Body of pancreas (tissue), 4 donors: ENCODE measurements at regions not wholly inside any gene's neighbourhood (a gene's known extent, or its start where the extent isn't known, plus 50 kb on each side); places are given as distances from the start of the nearest gene placed in this dataset.

Experiments used
- ATAC-seq: fragments of 150-250 bp; one replicate; pipeline ENCODE4 v1.9.1; 2016
- DNase-seq, 4 donors: peaks; one replicate each; pipeline ENCODE4 v3.0.0-alpha.2; 2019
- H3K27ac ChIP-seq, 4 donors: fragments of 200-600 bp; sonication (generic); 1 replicate in 3 of 4; 2 replicates in 1 of 4; pipeline versions ENCODE4 v1.5.1 to v1.6.1; 2016 to 2019; ENCODE audit warnings: mild to moderate bottlenecking in 1 of 4, mixed read lengths in 1 of 4, moderate library complexity in 1 of 4
- H3K27me3 ChIP-seq, 2 donors: fragments of 200-600 bp; sonication (generic); one replicate each; pipeline ENCODE4 v1.6.0; 2016; ENCODE audit warnings: mild to moderate bottlenecking in 1 of 2
- H3K36me3 ChIP-seq, 2 donors: fragments of 200-600 bp; sonication (generic); replicated peaks in 1 of 2; 2 replicates each; pipeline ENCODE4 v1.5.1; 2016; ENCODE audit warnings: low read depth in 2 of 2; ENCODE audit not compliant: insufficient read depth in 1 of 2
- H3K4me1 ChIP-seq: fragments of 200-600 bp; sonication (generic); one replicate; pipeline ENCODE4 v1.6.0; 2016
- H3K4me3 ChIP-seq, 2 donors: fragments of 200-600 bp; sonication (generic); 1 replicate in 1 of 2; 2 replicates in 1 of 2; pipeline ENCODE4 v1.5.1; 2016 to 2019
- H3K9me3 ChIP-seq, 3 donors: fragments of 200-600 bp; sonication (generic); 1 replicate in 2 of 3; 2 replicates in 1 of 3; pipeline ENCODE4 v1.5.1; 2016
- POLR2A ChIP-seq, 3 donors: fragments of 450-650 bp; IDR thresholded peaks; one replicate each; pipeline ENCODE4 v1.6.1; 2016; ENCODE audit warnings: antibody characterized with exemption in 3 of 3, mild to moderate bottlenecking in 2 of 3
- WGBS, 2 donors: methylation state at CpG; one replicate each; pipeline ENCODE4 v1.1.5; 2017; 5-methylcytosine and 5-hydroxymethylcytosine counted together
- intact Hi-C: fragments of 100-400 bp; cut with DNase I; formaldehyde crosslinking; loops from one replicate; pipeline ENCODE4 v1.15.1; 2023
- TF ChIP-seq, protein P1 (sequence below), 7 experiments: fragments of 450-650 bp in 4 of 7; fragments of 200-600 bp in 3 of 7; sonication (generic) in 3 of 7; IDR thresholded peaks; one replicate each; pipeline ENCODE4 v1.5.1; 2016 to 2019; ENCODE audit warnings: antibody characterized with exemption in 7 of 7

DNA sequence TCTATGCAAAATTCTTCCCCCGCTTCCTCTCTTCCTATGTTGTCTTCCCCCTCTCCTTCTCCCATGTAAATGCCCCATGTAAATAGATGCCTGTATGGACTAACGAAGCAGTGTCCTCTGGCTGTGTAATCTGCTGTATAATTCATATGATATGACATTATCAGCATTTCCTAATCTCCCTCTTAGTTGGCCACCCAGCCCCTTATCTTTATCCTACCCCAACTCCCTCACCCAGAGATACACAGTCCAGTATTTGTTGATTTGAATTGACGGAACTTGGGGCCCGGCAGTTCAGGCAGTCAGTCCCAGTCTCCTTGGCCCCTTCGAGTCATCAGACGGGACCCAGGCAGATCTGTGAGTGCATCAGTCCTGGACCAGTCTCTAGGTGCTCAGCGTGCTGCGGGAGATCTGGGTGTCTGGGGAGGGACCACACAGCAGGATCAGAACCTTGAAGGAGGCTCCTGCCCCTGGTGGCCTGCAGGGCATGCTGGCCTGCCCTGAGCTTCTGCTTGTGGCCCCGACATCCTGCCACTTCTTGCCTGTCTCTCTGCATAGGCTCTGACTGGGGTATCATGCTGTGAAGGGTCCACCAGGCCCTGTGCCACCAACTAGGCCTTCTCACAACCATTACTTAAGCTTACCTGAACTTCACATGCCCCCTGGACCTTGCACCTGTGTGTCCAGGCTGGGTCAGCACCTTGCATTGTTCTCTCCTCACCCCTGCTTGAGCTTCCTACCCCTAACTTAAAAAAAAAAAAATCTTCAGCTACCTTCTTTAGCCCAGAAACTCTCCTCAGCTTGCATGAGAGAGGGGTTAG, 88.1 kb upstream of the ATL2 start:
- no peak for ATAC-seq
- intact Hi-C loops = no loop called here
- 82 to 84% methylated on average over 9 of the region's 9 CpGs for WGBS, 2 donors
- no peak for DNase-seq
- TF ChIP-seq POLR2A (IDR thresholded peaks at IDR 0.05) = no peak
- TF ChIP-seq, protein P1, sequence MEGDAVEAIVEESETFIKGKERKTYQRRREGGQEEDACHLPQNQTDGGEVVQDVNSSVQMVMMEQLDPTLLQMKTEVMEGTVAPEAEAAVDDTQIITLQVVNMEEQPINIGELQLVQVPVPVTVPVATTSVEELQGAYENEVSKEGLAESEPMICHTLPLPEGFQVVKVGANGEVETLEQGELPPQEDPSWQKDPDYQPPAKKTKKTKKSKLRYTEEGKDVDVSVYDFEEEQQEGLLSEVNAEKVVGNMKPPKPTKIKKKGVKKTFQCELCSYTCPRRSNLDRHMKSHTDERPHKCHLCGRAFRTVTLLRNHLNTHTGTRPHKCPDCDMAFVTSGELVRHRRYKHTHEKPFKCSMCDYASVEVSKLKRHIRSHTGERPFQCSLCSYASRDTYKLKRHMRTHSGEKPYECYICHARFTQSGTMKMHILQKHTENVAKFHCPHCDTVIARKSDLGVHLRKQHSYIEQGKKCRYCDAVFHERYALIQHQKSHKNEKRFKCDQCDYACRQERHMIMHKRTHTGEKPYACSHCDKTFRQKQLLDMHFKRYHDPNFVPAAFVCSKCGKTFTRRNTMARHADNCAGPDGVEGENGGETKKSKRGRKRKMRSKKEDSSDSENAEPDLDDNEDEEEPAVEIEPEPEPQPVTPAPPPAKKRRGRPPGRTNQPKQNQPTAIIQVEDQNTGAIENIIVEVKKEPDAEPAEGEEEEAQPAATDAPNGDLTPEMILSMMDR (IDR thresholded peaks at IDR 0.05) = no peak
- Histone ChIP-seq H3K27me3 (no peaks in the 10 kb centered on the region), H3K4me1 (peaks cover 8% of the 10 kb centered on the region), H3K27ac (no peak overlapping the region), H3K36me3 (no peaks in the 10 kb centered on the region), H3K9me3 (no peaks in the 10 kb centered on the region), H3K4me3 (no peak overlapping the region)

DNA sequence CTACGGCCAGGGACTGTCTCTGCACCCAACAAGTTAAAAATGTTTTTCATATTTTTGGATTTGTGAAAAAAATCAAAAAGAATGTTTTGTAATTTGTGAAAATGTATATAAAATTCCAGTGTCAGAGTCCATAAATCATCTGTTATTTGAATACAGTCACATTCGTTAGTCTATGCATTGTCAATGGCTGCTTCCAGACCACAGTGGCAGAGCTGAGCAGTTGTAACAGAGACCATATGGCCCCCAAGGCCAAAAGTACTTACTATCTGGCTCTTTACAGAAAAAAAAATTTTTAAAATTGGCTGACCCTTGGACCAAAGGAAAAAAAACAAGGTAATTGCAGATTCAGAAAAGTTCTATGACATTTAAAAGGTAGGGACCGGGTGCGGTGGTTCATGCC, 86.7 kb upstream of the ATL2 start:
- peaks cover 8% of the 10 kb centered on the region for H3K4me1 ChIP-seq
- no peaks in the 10 kb centered on the region for H3K36me3 ChIP-seq
- WGBS, 2 donors = 92 to 94% methylated on average over 4 of the region's 4 CpGs
- H3K27me3 ChIP-seq = no peaks in the 10 kb centered on the region
- ATAC-seq (no peak), DNase-seq (no peak)
- H3K9me3 ChIP-seq = no peaks in the 10 kb centered on the region
- H3K27ac ChIP-seq = no peak overlapping the region
- intact Hi-C loops = no loop called here
- TF ChIP-seq, protein P1 (IDR thresholded peaks at IDR 0.05) = no peak
- no peak for TF ChIP-seq POLR2A (IDR thresholded peaks at IDR 0.05)
- H3K4me3 ChIP-seq = no peak overlapping the region

DNA sequence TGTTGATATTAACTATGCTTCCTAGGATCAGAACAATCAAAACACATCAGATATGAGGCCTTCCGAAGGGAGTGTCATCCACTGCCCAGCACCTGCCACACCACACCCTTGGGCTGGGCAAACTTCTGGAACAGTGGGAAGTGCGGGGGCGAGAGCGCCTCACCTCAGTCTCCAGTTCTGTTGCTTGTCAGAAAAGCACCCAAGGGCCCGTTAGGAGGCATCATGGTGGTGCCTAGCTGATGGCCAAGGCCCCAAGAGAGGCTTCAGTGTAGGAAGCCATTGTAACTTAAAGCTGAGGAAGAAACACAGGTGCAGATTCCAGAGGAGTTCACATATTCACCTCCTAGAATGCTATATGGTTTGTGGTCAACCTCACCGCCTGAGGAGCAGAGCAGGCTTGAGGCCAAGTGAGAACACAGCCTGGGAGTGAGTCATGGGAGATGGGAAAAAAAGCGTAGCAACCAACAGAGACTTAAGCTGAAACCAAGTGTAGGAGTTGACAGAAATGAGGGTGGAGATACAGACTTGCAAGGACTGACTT, 85.1 kb upstream of the ATL2 start:
- intact Hi-C loops = no loop called here
- TF ChIP-seq, protein P1 (IDR thresholded peaks at IDR 0.05) = no peak
- TF ChIP-seq POLR2A (IDR thresholded peaks at IDR 0.05) = no peak
- no peak overlapping the region for H3K27ac ChIP-seq
- H3K4me1 ChIP-seq = peaks cover 8% of the 10 kb centered on the region
- H3K27me3 ChIP-seq = no peaks in the 10 kb centered on the region
- WGBS, 2 donors = 73 to 77% methylated on average over 7 of the region's 7 CpGs
- DNase-seq (peak in 1 of 4 donors; percentile 7), ATAC-seq (no peak)
- H3K9me3 ChIP-seq = no peaks in the 10 kb centered on the region
- H3K36me3 ChIP-seq = no peaks in the 10 kb centered on the region
- H3K4me3 ChIP-seq = no peak overlapping the region

DNA sequence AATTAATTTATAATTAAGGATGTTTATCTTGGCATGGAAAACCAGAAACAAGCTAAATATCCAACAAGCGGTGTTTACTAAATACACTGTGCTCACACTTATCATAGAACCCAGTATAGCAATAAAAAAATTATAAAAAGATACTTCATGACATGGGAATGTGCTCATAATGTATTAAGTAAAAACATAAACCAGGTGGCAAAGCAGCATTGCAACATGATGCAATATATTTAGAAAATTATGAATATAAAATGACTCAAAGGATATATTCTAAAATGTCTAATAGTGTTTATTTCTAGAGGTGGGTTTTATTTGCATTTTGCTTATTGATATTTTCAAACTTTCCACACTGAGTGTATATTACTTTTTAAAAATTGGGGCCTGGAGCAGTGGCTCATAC, 84.4 kb upstream of the ATL2 start:
- Histone ChIP-seq H3K27me3 (no peaks in the 10 kb centered on the region), H3K9me3 (no peaks in the 10 kb centered on the region), H3K36me3 (no peaks in the 10 kb centered on the region), H3K4me3 (no peak overlapping the region), H3K4me1 (peaks cover 1% of the 10 kb centered on the region), H3K27ac (no peak overlapping the region)
- DNase-seq (no peak), ATAC-seq (no peak)
- TF ChIP-seq, protein P1 (IDR thresholded peaks at IDR 0.05) = no peak
- TF ChIP-seq POLR2A (IDR thresholded peaks at IDR 0.05) = no peak
- intact Hi-C loops = no loop called here
- WGBS, 2 donors = 77 to 94% methylated on average over 1 of the region's 1 CpG

DNA sequence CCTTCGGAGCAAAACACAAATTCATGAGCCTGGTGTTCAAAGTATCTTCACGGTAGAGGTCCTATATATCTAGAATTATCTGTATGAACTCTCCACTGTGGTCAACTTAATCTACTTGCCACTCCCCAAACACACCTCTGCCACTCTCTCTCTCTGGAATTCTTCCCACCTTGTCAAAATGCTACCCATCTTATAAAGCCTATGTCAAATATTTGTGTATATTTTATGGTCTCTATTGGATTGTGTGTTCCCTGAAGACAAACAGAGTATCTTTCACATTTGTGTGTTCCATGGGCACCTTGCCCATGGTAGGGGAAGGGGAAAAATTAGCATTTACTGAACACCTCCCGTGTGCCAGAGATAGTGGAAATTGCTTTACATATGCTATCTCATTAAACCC, 83.2 kb upstream of the ATL2 start:
- no peak for DNase-seq
- WGBS, 2 donors = 67 to 73% methylated on average over 3 of the region's 3 CpGs
- intact Hi-C loops = no loop called here
- Histone ChIP-seq H3K4me1 (no peaks in the 10 kb centered on the region), H3K27ac (no peak overlapping the region), H3K36me3 (no peaks in the 10 kb centered on the region), H3K9me3 (no peaks in the 10 kb centered on the region), H3K27me3 (no peaks in the 10 kb centered on the region), H3K4me3 (no peak overlapping the region)
- TF ChIP-seq, protein P1 (IDR thresholded peaks at IDR 0.05) = no peak
- no peak for TF ChIP-seq POLR2A (IDR thresholded peaks at IDR 0.05)
- no peak for ATAC-seq
